Colonic mucosa (tissue), 4 donors: ENCODE measurements at regions not wholly inside any gene's neighbourhood (a gene's known extent, or its start where the extent isn't known, plus 50 kb on each side); places are given as distances from the start of the nearest gene placed in this dataset.

ENCODE experiments used
- DNase-seq: peaks from one replicate; pipeline ENCODE4 v3.0.0-alpha.2; 2020
- H3K27ac ChIP-seq: fragments of 200-600 bp; one replicate; pipeline ENCODE4 v1.8.0; 2021
- H3K27me3 ChIP-seq: fragments of 200-600 bp; one replicate; pipeline ENCODE4 v1.8.0; 2021
- H3K36me3 ChIP-seq: fragments of 200-600 bp; one replicate; pipeline ENCODE4 v1.8.0; 2021
- H3K4me1 ChIP-seq: fragments of 200-600 bp; one replicate; pipeline ENCODE4 v1.8.0; 2021; ENCODE audit warnings: mild to moderate bottlenecking
- H3K4me3 ChIP-seq: fragments of 200-600 bp; one replicate; pipeline ENCODE4 v1.8.0; 2021
- H3K9ac ChIP-seq, 2 donors: one replicate each; pipeline ENCODE4 v1.7.0; 2013; ENCODE audit warnings: control low read depth in 2 of 2, low read depth in 2 of 2, low read length in 2 of 2
- H3K9me3 ChIP-seq: fragments of 200-600 bp; one replicate; pipeline ENCODE4 v1.8.0; 2021
- CTCF ChIP-seq: fragments of 200-600 bp; IDR thresholded peaks from one replicate; pipeline ENCODE4 v1.8.0; 2022; ENCODE audit warnings: antibody characterized with exemption, mild to moderate bottlenecking
- intact Hi-C: fragments of 100-400 bp; cut with DNase I; formaldehyde crosslinking; loops from one replicate; pipeline ENCODE4 v1.14.1; 2022
- donor health status: healthy.
- donor health status: DM: no; HTN: no; CAD: no.
- donor health status: DM: no; HTN: no; CAD: no.

- Histone ChIP-seq H3K4me3 (no peak overlapping the region), H3K27ac (no peak overlapping the region), H3K4me1 (no peaks in the 10 kb centered on the region), H3K9ac (no peak overlapping the region), H3K27me3 (no peaks in the 10 kb centered on the region), H3K36me3 (no peaks in the 10 kb centered on the region), H3K9me3 (no peaks in the 10 kb centered on the region)
- DNase-seq: no peak
- TF ChIP-seq CTCF: no peak
- intact Hi-C loops: no loop called here
Observed at GRCh38 chr2:241985986-241986329, 116.4 kb downstream of the RTP5 start.

- Histone ChIP-seq H3K9ac (no peak overlapping the region), H3K27me3 (no peaks in the 10 kb centered on the region), H3K9me3 (no peaks in the 10 kb centered on the region), H3K4me1 (no peaks in the 10 kb centered on the region), H3K36me3 (no peaks in the 10 kb centered on the region), H3K27ac (no peak overlapping the region), H3K4me3 (no peak overlapping the region)
- no peak for TF ChIP-seq CTCF
- intact Hi-C loops: no loop called here
- DNase-seq: no peak
Observed at GRCh38 chr2:241986836-241987641, 117.5 kb downstream of the RTP5 start.

- no peaks in the 10 kb centered on the region for H3K36me3 ChIP-seq
- no peaks in the 10 kb centered on the region for H3K27me3 ChIP-seq
- no peak overlapping the region for H3K4me3 ChIP-seq
- H3K27ac ChIP-seq: no peak overlapping the region
- TF ChIP-seq CTCF: no peak
- no peak overlapping the region for H3K9ac ChIP-seq
- no peak for DNase-seq
- H3K9me3 ChIP-seq: no peaks in the 10 kb centered on the region
- no peaks in the 10 kb centered on the region for H3K4me1 ChIP-seq
- intact Hi-C loops: no loop called here
Observed at GRCh38 chr2:241987726-241988125, 118.2 kb downstream of the RTP5 start.

GRCh38 chr2:241988146-241988545 lies 118.6 kb downstream of the RTP5 start:
- Histone ChIP-seq H3K27me3 (no peaks in the 10 kb centered on the region), H3K27ac (no peak overlapping the region), H3K4me3 (no peak overlapping the region), H3K36me3 (no peaks in the 10 kb centered on the region), H3K4me1 (no peaks in the 10 kb centered on the region), H3K9me3 (no peaks in the 10 kb centered on the region), H3K9ac (no peak overlapping the region)
- no peak for DNase-seq
- intact Hi-C loops: no loop called here
- no peak for TF ChIP-seq CTCF

GRCh38 chr2:241989074-241989473 lies 119.5 kb downstream of the RTP5 start:
- no peak for TF ChIP-seq CTCF
- H3K4me3 ChIP-seq: no peak overlapping the region
- no peak overlapping the region for H3K27ac ChIP-seq
- H3K36me3 ChIP-seq: no peaks in the 10 kb centered on the region
- no peaks in the 10 kb centered on the region for H3K27me3 ChIP-seq
- no peaks in the 10 kb centered on the region for H3K9me3 ChIP-seq
- no peak for DNase-seq
- no peaks in the 10 kb centered on the region for H3K4me1 ChIP-seq
- H3K9ac ChIP-seq: no peak overlapping the region
- intact Hi-C loops: no loop called here
